ENCODE measurements at regions not wholly inside any gene's neighbourhood (a gene's known extent, or its start where the extent isn't known, plus 50 kb on each side); places are given as distances from the start of the nearest gene placed in this dataset.

DNA sequence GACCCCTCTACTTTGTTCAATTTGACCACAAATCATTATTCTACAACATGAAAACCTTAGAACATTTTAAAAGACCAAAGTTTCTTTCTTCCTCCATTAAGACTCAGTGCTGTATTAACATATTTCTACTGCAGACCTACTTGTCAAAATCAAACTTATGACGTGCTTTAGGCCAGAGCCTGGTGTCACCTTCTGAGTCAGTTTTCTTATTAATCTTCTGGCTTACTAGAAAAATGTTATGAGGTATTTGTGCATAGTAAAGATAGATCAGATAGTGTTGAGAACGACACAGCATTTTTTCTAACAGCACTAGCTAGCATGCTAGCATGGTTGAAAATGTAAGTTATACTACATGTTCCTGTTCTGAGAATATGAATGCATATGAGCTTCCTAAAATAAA, 333.6 kb upstream of the FAM241A start:
- DNase-seq (ENCODE audit: low read depth, low spot score): no peak
- no peak overlapping the region for H3K4me3 ChIP-seq (ENCODE audit: low read length)

- H3K4me3 ChIP-seq (ENCODE audit: low read length): no peak overlapping the region
- DNase-seq (ENCODE audit: low read depth, low spot score): no peak
Measured at GRCh38 chr4:111812114-111812513, 333.1 kb upstream of the FAM241A start.

DNA sequence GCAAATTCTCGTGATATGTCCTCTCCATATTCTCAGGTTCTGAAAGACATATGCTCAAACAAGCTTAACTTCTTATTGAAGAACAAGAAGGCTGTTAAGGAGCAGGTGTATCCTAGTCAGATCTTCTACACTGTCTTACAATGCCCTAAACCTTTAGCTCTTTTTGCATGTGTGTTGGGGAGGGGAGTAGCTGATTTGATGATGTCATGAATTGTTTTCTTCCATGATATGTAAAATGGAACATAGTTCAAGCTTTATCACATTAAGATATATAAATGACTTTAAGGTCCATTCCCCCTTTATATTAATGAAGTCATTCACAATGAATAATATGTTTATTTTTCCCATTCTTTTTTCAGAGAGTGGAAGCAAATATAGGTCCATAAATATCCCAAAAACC, 332.5 kb upstream of the FAM241A start:
- no peak overlapping the region for H3K4me3 ChIP-seq (ENCODE audit: low read length)
- DNase-seq (ENCODE audit: low read depth, low spot score): no peak

- DNase-seq (ENCODE audit: low read depth, low spot score): no peak
- no peak overlapping the region for H3K4me3 ChIP-seq (ENCODE audit: low read length)
Measured at GRCh38 chr4:111813555-111814140, 331.6 kb upstream of the FAM241A start.

- no peak for DNase-seq (ENCODE audit: low read depth, low spot score)
Measured at GRCh38 chr4:111814961-111815360, 330.3 kb upstream of the FAM241A start.

GRCh38 chr4:111821342-111821741, 323.9 kb upstream of the FAM241A start:
- H3K4me3 ChIP-seq (ENCODE audit: low read length): no peak overlapping the region
- DNase-seq (ENCODE audit: low read depth, low spot score): no peak

More at GRCh38 chr4:111814961-111815360, 330.3 kb upstream of the FAM241A start:
- no peak overlapping the region for H3K4me3 ChIP-seq (ENCODE audit: low read length)

- no peak for DNase-seq (ENCODE audit: low read depth, low spot score)
- H3K4me3 ChIP-seq (ENCODE audit: low read length): no peak overlapping the region
Measured at GRCh38 chr4:111836601-111837000, 308.7 kb upstream of the FAM241A start.

DNA sequence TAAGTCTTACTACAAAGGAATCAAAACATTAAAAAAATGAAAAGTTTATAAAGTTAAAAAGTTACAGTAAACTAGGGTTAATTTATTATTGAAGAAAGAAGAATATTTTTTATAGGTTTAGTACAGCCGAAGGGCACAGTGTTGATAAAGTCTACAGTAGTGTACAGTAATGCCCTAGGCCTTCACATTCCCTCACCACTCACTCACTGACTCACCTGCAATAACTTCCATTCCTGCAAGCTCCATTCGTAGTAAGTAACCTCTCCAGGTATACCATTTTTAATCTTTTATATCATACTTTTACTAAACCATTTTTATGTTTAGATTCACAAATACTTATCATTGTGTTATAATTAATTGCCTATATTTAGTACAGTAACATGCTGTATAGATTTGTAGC, 307.5 kb upstream of the FAM241A start:
- no peak overlapping the region for H3K4me3 ChIP-seq (ENCODE audit: low read length)
- no peak for DNase-seq (ENCODE audit: low read depth, low spot score)

DNA sequence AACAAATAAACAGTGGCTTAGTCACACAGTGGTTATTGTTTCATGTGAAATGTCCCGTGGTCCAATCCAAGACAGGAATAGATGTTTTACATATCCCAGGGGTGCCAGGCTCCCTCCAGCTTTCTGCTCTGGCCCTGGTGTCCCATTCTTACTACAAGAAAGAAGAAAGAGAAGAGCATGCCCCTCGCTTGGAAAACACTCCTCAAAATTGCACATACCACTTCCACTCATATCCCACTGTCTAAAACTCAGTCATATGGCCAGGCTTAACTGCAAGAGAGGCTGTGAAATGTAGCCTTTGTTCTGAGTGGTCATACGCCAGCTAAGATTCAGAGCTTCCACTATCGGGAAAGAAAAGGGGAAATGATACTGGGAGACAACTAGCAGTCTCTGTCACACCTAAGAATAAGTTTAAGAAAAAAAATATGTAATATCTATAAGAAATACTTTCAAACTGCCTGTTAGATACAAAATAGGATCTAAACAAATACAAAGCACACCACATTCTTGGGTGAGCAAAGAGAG, 306.8 kb upstream of the FAM241A start:
- no peak for DNase-seq (ENCODE audit: low read depth, low spot score)
- H3K4me3 ChIP-seq (ENCODE audit: low read length): no peak overlapping the region

DNA sequence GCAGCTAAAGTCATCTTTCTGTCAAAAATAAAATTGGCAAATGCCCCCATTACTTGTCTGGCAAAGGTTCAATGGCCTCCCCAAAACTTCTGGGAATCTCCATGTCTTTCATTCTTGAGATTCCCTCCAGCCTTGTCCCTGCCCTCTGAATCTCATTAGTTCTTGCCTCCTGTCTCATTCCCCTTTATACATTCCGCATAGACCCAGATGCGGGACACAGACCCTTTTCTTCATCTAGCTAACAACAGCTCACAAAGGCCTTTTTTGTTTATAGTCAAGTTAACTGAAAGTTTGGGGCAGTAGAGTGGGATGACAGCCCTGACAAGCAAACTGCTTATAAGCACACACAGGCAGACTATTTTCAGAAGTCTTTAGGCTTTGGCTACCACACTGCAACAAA, 306.1 kb upstream of the FAM241A start:
- H3K4me3 ChIP-seq (ENCODE audit: low read length): no peak overlapping the region
- no peak for DNase-seq (ENCODE audit: low read depth, low spot score)

DNA sequence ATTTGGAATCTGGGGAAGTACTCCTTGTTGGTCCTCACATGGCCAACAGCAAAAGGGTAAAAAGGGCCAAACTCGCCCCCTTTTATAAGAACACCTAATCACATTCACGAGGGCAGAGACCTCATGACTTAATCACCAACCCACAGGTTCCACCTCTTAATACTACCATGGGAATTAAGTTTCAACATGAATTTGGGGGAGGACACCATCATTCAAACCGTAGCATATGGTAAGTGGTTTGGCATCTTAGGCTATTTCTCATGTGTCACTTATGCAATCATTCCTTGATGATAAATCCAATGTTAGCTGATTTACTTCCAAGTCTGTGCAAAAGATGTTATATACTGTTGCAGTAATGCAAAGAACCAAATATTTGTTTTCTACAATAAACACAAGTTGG, 302.9 kb upstream of the FAM241A start:
- no peak overlapping the region for H3K4me3 ChIP-seq (ENCODE audit: low read length)
- DNase-seq (ENCODE audit: low read depth, low spot score): no peak

GRCh38 chr4:111847296-111848008, 297.8 kb upstream of the FAM241A start:
- H3K4me3 ChIP-seq (ENCODE audit: low read length): no peak overlapping the region
- peak; percentile 90 for DNase-seq (ENCODE audit: low read depth, low spot score)

DNA sequence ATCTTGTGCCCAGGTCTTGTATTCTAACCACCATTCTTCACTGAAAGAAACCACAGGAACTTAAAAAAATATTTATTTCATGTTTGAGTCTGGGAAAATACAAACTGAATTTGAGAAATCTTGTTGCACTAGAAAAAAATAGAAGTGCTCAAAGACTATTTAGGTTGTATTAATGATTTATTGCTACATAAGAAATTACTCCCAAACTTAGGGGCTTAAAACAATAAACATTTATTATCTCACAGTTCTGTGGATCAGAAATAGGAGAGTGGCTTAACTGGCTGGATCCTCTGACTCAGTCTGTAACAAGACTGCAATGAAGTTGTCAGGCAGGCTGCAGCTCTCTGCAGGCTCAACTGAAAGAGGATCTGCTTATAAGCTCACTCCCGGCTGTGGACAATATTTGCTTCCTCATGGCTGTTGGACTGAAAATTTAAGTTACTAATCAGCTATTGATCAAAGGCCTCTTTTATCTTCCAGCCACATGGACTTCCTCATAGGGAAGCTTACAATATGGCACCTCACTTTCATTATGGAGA, 295.4 kb upstream of the FAM241A start:
- H3K4me3 ChIP-seq (ENCODE audit: low read length): no peak overlapping the region
- DNase-seq (ENCODE audit: low read depth, low spot score): no peak

GRCh38 chr4:111854494-111855087, 290.7 kb upstream of the FAM241A start:
- DNase-seq (ENCODE audit: low read depth, low spot score): peak; percentile 46
- H3K4me3 ChIP-seq (ENCODE audit: low read length): no peak overlapping the region

GRCh38 chr4:111855308-111855707, 289.9 kb upstream of the FAM241A start:
- no peak for DNase-seq (ENCODE audit: low read depth, low spot score)
- H3K4me3 ChIP-seq (ENCODE audit: low read length): no peak overlapping the region

- no peak for DNase-seq (ENCODE audit: low read depth, low spot score)
- H3K4me3 ChIP-seq (ENCODE audit: low read length): no peak overlapping the region
Measured at GRCh38 chr4:111864066-111864465, 281.2 kb upstream of the FAM241A start.

GRCh38 chr4:111869339-111869738, 275.9 kb upstream of the FAM241A start:
- no peak for DNase-seq (ENCODE audit: low read depth, low spot score)
- no peak overlapping the region for H3K4me3 ChIP-seq (ENCODE audit: low read length)

DNA sequence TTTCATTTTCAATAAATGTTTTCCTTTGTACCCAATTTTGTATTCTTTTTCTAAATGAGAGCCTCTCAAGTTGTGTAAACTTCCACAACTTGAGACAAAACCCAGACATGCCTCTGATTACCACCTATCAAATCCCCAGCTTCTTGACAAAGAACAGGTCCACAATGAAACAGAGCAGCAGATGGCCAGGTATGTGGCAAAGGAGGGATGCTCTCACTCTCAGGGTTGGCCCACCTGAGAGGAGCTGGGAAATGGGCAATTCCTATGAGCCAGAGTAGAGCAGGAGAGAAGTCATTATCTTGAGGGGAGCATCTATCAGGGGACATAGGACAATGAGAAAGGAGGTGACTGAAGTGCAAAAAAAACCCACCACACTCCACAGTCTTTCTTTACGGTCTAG, 273.5 kb upstream of the FAM241A start:
- no peak overlapping the region for H3K4me3 ChIP-seq (ENCODE audit: low read length)

GRCh38 chr4:111873801-111874200, 271.5 kb upstream of the FAM241A start:
- no peak for DNase-seq (ENCODE audit: low read depth, low spot score)
- no peak overlapping the region for H3K4me3 ChIP-seq (ENCODE audit: low read length)

More for the DNA sequence above, 273.5 kb upstream of the FAM241A start:
- no peak for DNase-seq (ENCODE audit: low read depth, low spot score)

DNA sequence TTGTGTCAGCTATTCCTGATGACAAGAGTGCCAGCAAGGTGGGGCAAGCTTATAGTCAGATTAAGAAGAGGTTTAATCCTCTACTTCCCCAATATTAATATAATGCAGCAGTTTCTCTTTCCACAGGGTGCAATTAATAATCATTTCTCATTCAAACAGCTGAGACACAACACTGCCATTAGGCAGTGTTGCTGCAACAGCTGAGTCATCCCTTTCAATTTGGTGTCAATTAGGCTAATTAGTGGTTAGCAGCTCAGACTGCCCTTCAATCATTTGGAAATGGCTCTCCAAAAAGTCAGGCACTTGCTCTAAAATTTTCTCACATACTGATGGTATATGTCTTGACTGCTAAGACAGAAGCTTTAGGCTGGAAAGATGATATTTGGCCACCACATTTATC, 265.7 kb upstream of the FAM241A start:
- DNase-seq (ENCODE audit: low read depth, low spot score): no peak
- H3K4me3 ChIP-seq (ENCODE audit: low read length): no peak overlapping the region

Data from Jurkat, Clone E6-1 (cell line).